Tibial artery (tissue), 4 donors: ENCODE measurements at regions not wholly inside any gene's neighbourhood (a gene's known extent, or its start where the extent isn't known, plus 50 kb on each side); places are given as distances from the start of the nearest gene placed in this dataset.
"Not testable (repeated sequence)": the region's sequence is repeated elsewhere in the genome, so short reads cannot be mapped to it uniquely, and the experiment has no call there.

Source experiments
- DNase-seq, 2 donors: peaks; one replicate each; pipeline ENCODE4 v3.0.0-alpha.2; 2019
- H3K27ac ChIP-seq, 2 donors: fragments of 200-600 bp; sonication (generic) in 1 of 2; 1 replicate in 1 of 2; 2 replicates in 1 of 2; pipeline ENCODE4 v1.5.1; 2018 to 2019; ENCODE audit warnings: mild to moderate bottlenecking in 1 of 2
- H3K27me3 ChIP-seq, 2 donors: fragments of 200-600 bp; sonication (generic) in 1 of 2; one replicate each; pipeline versions ENCODE4 v1.5.1 to v1.6.0; 2016 to 2019
- H3K36me3 ChIP-seq, 3 donors: fragments of 200-600 bp; sonication (generic) in 2 of 3; one replicate each; pipeline ENCODE4 v1.5.1; 2016 to 2019; ENCODE audit warnings: mild to moderate bottlenecking in 2 of 3
- H3K4me1 ChIP-seq, 4 donors: fragments of 200-600 bp; sonication (generic) in 2 of 4; 1 replicate in 3 of 4; 2 replicates in 1 of 4; pipeline ENCODE4 v1.5.1; 2016 to 2019
- H3K4me3 ChIP-seq, 2 donors: fragments of 200-600 bp; sonication (generic) in 1 of 2; 1 replicate in 1 of 2; 2 replicates in 1 of 2; pipeline ENCODE4 v1.5.1; 2018 to 2019; ENCODE audit warnings: mild to moderate bottlenecking in 2 of 2
- H3K9me3 ChIP-seq, 3 donors: fragments of 200-600 bp; sonication (generic) in 1 of 3; one replicate each; pipeline ENCODE4 v1.5.1; 2016 to 2019
- intact Hi-C: fragments of 100-400 bp; cut with DNase I; formaldehyde crosslinking; loops from one replicate; pipeline ENCODE4 v1.15.0; 2023; ENCODE audit warnings: low total_unique reads
- TF ChIP-seq, protein P1 (sequence below), 2 experiments: fragments of 200-600 bp in 1 of 2; fragments of 450-650 bp in 1 of 2; IDR thresholded peaks; one replicate each; pipeline ENCODE4 v1.5.1; 2017 to 2019; ENCODE audit warnings: antibody characterized with exemption in 2 of 2, mild to moderate bottlenecking in 1 of 2, moderate library complexity in 1 of 2

- TF ChIP-seq, protein P1, sequence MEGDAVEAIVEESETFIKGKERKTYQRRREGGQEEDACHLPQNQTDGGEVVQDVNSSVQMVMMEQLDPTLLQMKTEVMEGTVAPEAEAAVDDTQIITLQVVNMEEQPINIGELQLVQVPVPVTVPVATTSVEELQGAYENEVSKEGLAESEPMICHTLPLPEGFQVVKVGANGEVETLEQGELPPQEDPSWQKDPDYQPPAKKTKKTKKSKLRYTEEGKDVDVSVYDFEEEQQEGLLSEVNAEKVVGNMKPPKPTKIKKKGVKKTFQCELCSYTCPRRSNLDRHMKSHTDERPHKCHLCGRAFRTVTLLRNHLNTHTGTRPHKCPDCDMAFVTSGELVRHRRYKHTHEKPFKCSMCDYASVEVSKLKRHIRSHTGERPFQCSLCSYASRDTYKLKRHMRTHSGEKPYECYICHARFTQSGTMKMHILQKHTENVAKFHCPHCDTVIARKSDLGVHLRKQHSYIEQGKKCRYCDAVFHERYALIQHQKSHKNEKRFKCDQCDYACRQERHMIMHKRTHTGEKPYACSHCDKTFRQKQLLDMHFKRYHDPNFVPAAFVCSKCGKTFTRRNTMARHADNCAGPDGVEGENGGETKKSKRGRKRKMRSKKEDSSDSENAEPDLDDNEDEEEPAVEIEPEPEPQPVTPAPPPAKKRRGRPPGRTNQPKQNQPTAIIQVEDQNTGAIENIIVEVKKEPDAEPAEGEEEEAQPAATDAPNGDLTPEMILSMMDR (IDR thresholded peaks at IDR 0.05), result no peak
- Histone ChIP-seq H3K27ac (no peak overlapping the region), H3K4me3 (no peak overlapping the region), H3K4me1 (no peaks in the 10 kb centered on the region), H3K9me3 (no peaks in the 10 kb centered on the region), H3K36me3 (no peaks in the 10 kb centered on the region), H3K27me3 (no peaks in the 10 kb centered on the region)
- no peak for DNase-seq
- intact Hi-C loops, result no loop called here
Measured at GRCh38 chr9:28121366-28121765, 548.1 kb upstream of the C9orf72 start.

GRCh38 chr9:28124917-28125316 lies 551.6 kb upstream of the C9orf72 start:
- no peaks in the 10 kb centered on the region for H3K4me1 ChIP-seq
- DNase-seq, result no peak
- H3K9me3 ChIP-seq, result no peaks in the 10 kb centered on the region
- no peak overlapping the region for H3K27ac ChIP-seq
- no peak overlapping the region for H3K4me3 ChIP-seq
- no peaks in the 10 kb centered on the region for H3K36me3 ChIP-seq
- no peaks in the 10 kb centered on the region for H3K27me3 ChIP-seq
- TF ChIP-seq, protein P1 (IDR thresholded peaks at IDR 0.05), result no peak
- intact Hi-C loops, result no loop called here

DNA sequence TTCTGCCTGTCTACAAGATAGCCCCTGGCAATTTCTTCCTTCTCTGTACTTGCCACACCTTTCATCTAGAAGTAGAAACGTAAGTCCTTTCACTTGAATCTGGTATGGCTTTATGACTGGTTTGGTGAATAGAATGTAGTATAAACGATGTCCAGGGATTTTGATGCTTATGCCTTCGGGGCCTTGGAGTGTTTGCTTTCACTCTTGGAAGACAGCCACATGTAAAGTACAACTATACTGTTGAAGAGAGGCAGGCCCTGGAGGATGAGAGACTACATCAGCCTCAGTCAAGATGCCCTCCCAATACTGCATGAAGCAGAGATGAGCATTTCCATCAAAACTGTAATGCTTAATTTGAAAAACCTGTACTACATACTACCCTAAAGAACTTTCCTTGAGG lies 553.8 kb upstream of the C9orf72 start:
- H3K4me1 ChIP-seq, result no peaks in the 10 kb centered on the region
- TF ChIP-seq, protein P1 (IDR thresholded peaks at IDR 0.05), result no peak
- H3K4me3 ChIP-seq, result no peak overlapping the region
- H3K9me3 ChIP-seq, result no peaks in the 10 kb centered on the region
- H3K36me3 ChIP-seq, result no peaks in the 10 kb centered on the region
- H3K27me3 ChIP-seq, result no peaks in the 10 kb centered on the region
- intact Hi-C loops, result no loop called here
- H3K27ac ChIP-seq, result no peak overlapping the region
- DNase-seq, result no peak

DNA sequence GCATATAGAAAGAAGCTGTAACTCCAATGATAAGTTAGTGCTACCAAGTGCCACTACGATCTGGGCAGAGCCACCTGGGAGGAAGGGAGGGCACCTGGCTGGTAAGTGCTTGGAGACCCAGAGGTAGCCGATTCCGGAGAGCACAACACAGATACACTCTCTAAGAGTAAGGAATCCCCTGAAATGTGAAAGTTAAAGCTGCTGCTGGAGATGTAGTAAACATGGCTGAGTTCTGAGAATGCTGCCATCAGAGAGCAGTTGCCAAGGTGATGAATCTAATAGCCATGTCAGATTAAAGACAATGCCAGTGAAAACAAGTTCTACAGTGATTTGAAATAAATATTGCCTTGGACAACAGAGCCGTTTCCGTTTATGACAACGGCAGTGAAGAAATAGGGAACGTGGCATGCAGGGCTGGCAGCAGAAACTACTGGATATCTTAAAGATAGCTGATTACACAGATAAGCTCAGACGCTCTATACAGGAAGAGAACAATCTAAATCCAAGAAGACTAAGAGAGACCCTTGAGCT lies 561.2 kb upstream of the C9orf72 start:
- Histone ChIP-seq H3K27ac (no peak overlapping the region), H3K4me1 (no peaks in the 10 kb centered on the region), H3K4me3 (no peak overlapping the region), H3K9me3 (no peaks in the 10 kb centered on the region), H3K27me3 (no peaks in the 10 kb centered on the region), H3K36me3 (no peaks in the 10 kb centered on the region)
- TF ChIP-seq, protein P1 (IDR thresholded peaks at IDR 0.05), result no peak
- DNase-seq, result no peak
- intact Hi-C loops, result no loop called here

GRCh38 chr9:28135549-28135948 lies 562.3 kb upstream of the C9orf72 start:
- no peak for DNase-seq
- Histone ChIP-seq H3K36me3 (no peaks in the 10 kb centered on the region), H3K4me3 (no peak overlapping the region), H3K27ac (no peak overlapping the region), H3K9me3 (no peaks in the 10 kb centered on the region), H3K27me3 (no peaks in the 10 kb centered on the region), H3K4me1 (no peaks in the 10 kb centered on the region)
- TF ChIP-seq, protein P1 (IDR thresholded peaks at IDR 0.05), result no peak
- intact Hi-C loops, result no loop called here

GRCh38 chr9:28136113-28136512 lies 562.8 kb upstream of the C9orf72 start:
- Histone ChIP-seq H3K4me1 (no peaks in the 10 kb centered on the region), H3K36me3 (no peaks in the 10 kb centered on the region), H3K27me3 (no peaks in the 10 kb centered on the region), H3K4me3 (no peak overlapping the region), H3K27ac (no peak overlapping the region), H3K9me3 (no peaks in the 10 kb centered on the region)
- intact Hi-C loops, result no loop called here
- DNase-seq, result no peak
- TF ChIP-seq, protein P1 (IDR thresholded peaks at IDR 0.05), result no peak

- H3K4me3 ChIP-seq, DNase-seq, H3K4me1 ChIP-seq, H3K27me3 ChIP-seq, H3K9me3 ChIP-seq, H3K27ac ChIP-seq, intact Hi-C loops, H3K36me3 ChIP-seq: not testable (repeated sequence)
Measured at GRCh38 chr9:28147430-28147829, 574.1 kb upstream of the C9orf72 start.

DNA sequence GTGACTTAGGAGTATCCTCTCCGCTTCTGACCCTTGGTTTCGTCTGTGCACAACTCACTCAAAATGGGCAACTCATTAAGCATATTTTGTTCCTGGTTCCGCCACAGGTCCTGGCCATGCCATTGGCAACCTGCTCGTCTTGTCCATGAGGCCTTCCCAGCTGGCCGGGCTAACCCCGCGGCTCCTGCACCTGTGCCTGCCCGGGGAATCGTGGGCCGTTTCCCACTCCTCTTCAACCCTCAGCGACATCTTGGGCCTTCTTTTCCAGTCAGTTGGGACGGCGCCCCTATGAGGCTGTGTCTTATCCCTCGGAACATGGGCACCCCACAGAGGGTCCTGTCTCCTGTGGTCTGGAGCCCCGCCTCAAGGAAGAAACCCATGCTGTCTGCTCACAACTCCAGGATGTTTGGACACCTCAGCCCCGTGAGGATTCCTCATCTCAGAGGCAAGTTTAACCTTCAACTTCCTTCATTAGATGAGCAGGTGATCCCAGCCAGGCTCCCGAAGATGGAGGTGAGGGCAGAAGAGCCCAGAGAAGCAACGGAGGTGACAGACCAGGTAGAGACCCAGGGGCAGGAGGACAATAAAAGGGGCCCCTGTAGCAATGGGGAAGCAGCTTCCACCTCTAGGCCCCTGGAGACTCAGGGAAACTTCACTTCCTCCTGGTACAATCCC lies 574.8 kb upstream of the C9orf72 start:
- H3K27ac ChIP-seq, H3K4me1 ChIP-seq, H3K36me3 ChIP-seq, intact Hi-C loops, H3K9me3 ChIP-seq, H3K27me3 ChIP-seq, DNase-seq, H3K4me3 ChIP-seq: not testable (repeated sequence)
